ENCODE measurements at regions not wholly inside any gene's neighbourhood (a gene's known extent, or its start where the extent isn't known, plus 50 kb on each side); places are given as distances from the start of the nearest gene placed in this dataset.

DNA sequence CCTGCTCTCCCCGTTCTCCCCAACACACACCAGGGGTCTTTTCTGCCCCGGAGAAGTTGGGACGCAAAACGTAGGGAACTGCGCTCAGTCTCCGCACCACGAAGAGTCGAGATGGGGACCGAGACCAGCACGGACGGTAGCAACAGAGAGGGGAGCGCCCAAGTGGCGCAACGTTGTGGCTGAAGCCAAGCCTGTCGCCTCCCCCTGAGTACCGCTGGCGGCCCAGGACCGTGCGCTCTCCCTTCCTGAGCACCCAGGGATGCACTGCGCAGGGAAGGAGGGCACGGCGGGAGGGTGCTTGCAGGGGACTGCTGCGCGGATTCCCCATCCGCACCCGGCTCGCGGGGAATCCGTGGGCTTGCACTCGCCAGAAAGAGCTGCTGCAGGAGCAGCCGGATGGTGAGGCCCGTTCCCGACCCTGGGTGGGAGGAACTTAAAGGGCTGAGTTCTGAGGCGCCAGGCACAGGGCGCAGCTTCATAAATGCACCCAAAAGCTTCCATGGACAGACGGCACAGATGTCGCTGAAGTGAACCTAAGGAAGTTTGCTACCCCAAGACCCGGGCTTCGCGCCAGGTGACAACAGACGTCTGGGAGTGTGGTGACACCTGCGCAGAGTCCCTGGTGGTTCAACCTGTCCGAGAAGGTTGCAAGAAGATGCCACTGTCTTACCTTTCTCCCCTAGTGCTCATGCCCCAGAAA, 178.7 kb downstream of the TBXT start:
- H2AFZ ChIP-seq (ENCODE audit: low read depth, low read length) = peak overlapping the region; percentile 51
- H3K36me3 Mint-ChIP-seq (ENCODE audit: low read depth, unreplicated experiment) = no peaks in the 10 kb centered on the region
- H3K27ac ChIP-seq (ENCODE audit: low read depth, low read length) = no peak overlapping the region
- H3K4me1 ChIP-seq (ENCODE audit: insufficient read depth, low read length) = peaks cover 20% of the 10 kb centered on the region
- no peak overlapping the region for H3K27ac Mint-ChIP-seq (ENCODE audit: unreplicated experiment)
- peaks cover 8% of the 10 kb centered on the region for H3K4me1 Mint-ChIP-seq (ENCODE audit: low read depth, unreplicated experiment)
- DNase-seq (ENCODE audit: low read depth) (no peak), FAIRE-seq (no peak)
- H3K27me3 Mint-ChIP-seq (ENCODE audit: low read depth, unreplicated experiment) = peaks cover 81% of the 10 kb centered on the region
- peak overlapping the region; percentile 69 for H3K9ac ChIP-seq (ENCODE audit: low read length)
- H4K20me1 ChIP-seq (ENCODE audit: insufficient read depth, low read length) = no peaks in the 10 kb centered on the region
- H3K79me2 ChIP-seq (ENCODE audit: insufficient read depth, low read length) = no peaks in the 10 kb centered on the region
- H3K9me3 ChIP-seq (ENCODE audit: insufficient read depth, low read depth, low read length) = no peaks in the 10 kb centered on the region
- peaks cover 4% of the 10 kb centered on the region for H3K9me3 Mint-ChIP-seq (ENCODE audit: unreplicated experiment)
- H3K4me3 Mint-ChIP-seq (ENCODE audit: unreplicated experiment) = no peak overlapping the region
- peak; percentile 47 for TF ChIP-seq EZH2 (IDR thresholded peaks at IDR 0.05; ENCODE audit: insufficient read depth, low read length)
- no peak for TF ChIP-seq CTCF (IDR thresholded peaks at IDR 0.05; ENCODE audit: insufficient read depth, low read depth, low read length)
- peak overlapping the region; percentile 98 for H3K4me2 ChIP-seq (ENCODE audit: low read length)
- peak overlapping the region; percentile 46 for H3K4me3 ChIP-seq (ENCODE audit: insufficient read depth, low read depth, low read length)
- no peaks in the 10 kb centered on the region for H3K36me3 ChIP-seq (ENCODE audit: insufficient read depth, low read length)
- H3K27me3 ChIP-seq (ENCODE audit: insufficient read depth, low read length) = peaks cover 51% of the 10 kb centered on the region

DNA sequence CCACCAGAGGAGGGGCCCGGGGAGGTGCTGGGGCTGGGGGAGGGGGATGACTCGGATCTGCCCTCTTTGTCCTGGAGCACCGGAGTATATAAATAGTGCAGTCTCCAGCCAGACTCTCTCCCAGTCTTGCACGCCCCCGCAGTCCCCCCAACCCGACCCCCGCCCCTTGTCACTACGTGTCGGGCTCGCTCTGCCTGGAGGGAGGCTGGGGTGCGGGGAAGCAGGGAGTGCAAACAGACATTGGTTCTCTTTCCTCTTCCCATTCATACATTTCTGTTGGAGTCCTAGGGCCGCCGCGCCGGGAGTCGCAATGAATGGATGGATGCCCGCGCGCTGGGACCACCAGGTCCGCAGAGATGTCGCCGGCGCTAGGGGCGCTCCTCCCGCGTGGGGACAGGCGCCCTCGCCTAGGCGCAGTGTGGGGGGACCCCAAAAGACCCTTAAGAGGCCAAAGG, 179.3 kb downstream of the TBXT start:
- Histone ChIP-seq H3K27me3 (ENCODE audit: insufficient read depth, low read length) (peaks cover 51% of the 10 kb centered on the region), H4K20me1 (ENCODE audit: insufficient read depth, low read length) (no peaks in the 10 kb centered on the region), H3K9ac (ENCODE audit: low read length) (peak overlapping the region; percentile 69), H3K79me2 (ENCODE audit: insufficient read depth, low read length) (no peaks in the 10 kb centered on the region), H3K36me3 (ENCODE audit: insufficient read depth, low read length) (no peaks in the 10 kb centered on the region), H3K9me3 (ENCODE audit: insufficient read depth, low read depth, low read length) (no peaks in the 10 kb centered on the region), H2AFZ (ENCODE audit: low read depth, low read length) (peak overlapping the region; percentile 51), H3K4me1 (ENCODE audit: insufficient read depth, low read length) (peaks cover 20% of the 10 kb centered on the region), H3K4me3 (ENCODE audit: insufficient read depth, low read depth, low read length) (peak overlapping the region; percentile 46), H3K27ac (ENCODE audit: low read depth, low read length) (no peak overlapping the region), H3K4me2 (ENCODE audit: low read length) (peak overlapping the region; percentile 98)
- TF ChIP-seq EZH2 (IDR thresholded peaks at IDR 0.05; ENCODE audit: insufficient read depth, low read length) = no peak
- no peak for TF ChIP-seq CTCF (IDR thresholded peaks at IDR 0.05; ENCODE audit: insufficient read depth, low read depth, low read length)
- FAIRE-seq (no peak), DNase-seq (ENCODE audit: low read depth) (no peak)
- Mint-ChIP-seq H3K36me3 (ENCODE audit: low read depth, unreplicated experiment) (no peaks in the 10 kb centered on the region), H3K27me3 (ENCODE audit: low read depth, unreplicated experiment) (peaks cover 84% of the 10 kb centered on the region), H3K4me3 (ENCODE audit: unreplicated experiment) (no peak overlapping the region), H3K27ac (ENCODE audit: unreplicated experiment) (no peak overlapping the region), H3K4me1 (ENCODE audit: low read depth, unreplicated experiment) (peaks cover 8% of the 10 kb centered on the region), H3K9me3 (ENCODE audit: unreplicated experiment) (peaks cover 4% of the 10 kb centered on the region)
